GM12872 (cell line): ENCODE measurements at regions not wholly inside any gene's neighbourhood (a gene's known extent, or its start where the extent isn't known, plus 50 kb on each side); places are given as distances from the start of the nearest gene placed in this dataset.

Experiments
- CTCF ChIP-seq: IDR thresholded peaks from 3 replicates; pipeline ENCODE4 v1.5.1; 2011; ENCODE audit warnings: low read depth, mild to moderate bottlenecking, low read length, moderate library complexity; ENCODE audit not compliant: insufficient read depth

- peak; percentile 71; the same call in 2 of the 3 replicates for TF ChIP-seq CTCF
Observed at GRCh38 chr6:137707590-137708360, 159.3 kb upstream of the TNFAIP3 start.

GRCh38 chr6:137708481-137708880 is 158.6 kb upstream of the TNFAIP3 start:
- no peak for TF ChIP-seq CTCF

GRCh38 chr6:137709424-137710236 is 157.4 kb upstream of the TNFAIP3 start:
- TF ChIP-seq CTCF: no peak

- no peak for TF ChIP-seq CTCF
Observed at GRCh38 chr6:137711972-137712371, 155.1 kb upstream of the TNFAIP3 start.

- no peak for TF ChIP-seq CTCF
Observed at GRCh38 chr6:137712587-137712986, 154.5 kb upstream of the TNFAIP3 start.

GRCh38 chr6:137715589-137716045 is 151.4 kb upstream of the TNFAIP3 start:
- TF ChIP-seq CTCF: no peak
